Kidney glomerular epithelial cell (primary cell): ENCODE measurements at regions not wholly inside any gene's neighbourhood (a gene's known extent, or its start where the extent isn't known, plus 50 kb on each side); places are given as distances from the start of the nearest gene placed in this dataset.
"Not testable (repeated sequence)": the region's sequence is repeated elsewhere in the genome, so short reads cannot be mapped to it uniquely, and the experiment has no call there.

Source experiments
- DNase-seq: peaks from one replicate; lab custom pipeline; 2025; lab: John Stamatoyannopoulos, UW

GRCh38 chr1:211206981-211207380, 52.2 kb upstream of the RCOR3 start:
- DNase-seq, result no peak

GRCh38 chr1:211200311-211200710, 58.9 kb upstream of the RCOR3 start:
- DNase-seq, result no peak

- no peak for DNase-seq
Measured at GRCh38 chr1:211198880-211199279, 60.3 kb upstream of the RCOR3 start.

- DNase-seq, result peak; percentile 7
Measured at GRCh38 chr1:211198111-211198510, 61.1 kb upstream of the RCOR3 start.

GRCh38 chr1:211196880-211197279, 62.3 kb upstream of the RCOR3 start:
- no peak for DNase-seq

GRCh38 chr1:211194826-211195225, 60.9 kb upstream of the KCNH1 start:
- DNase-seq, result no peak

GRCh38 chr1:211192227-211192626, 58.3 kb upstream of the KCNH1 start:
- no peak for DNase-seq

GRCh38 chr1:211188721-211189120, 54.8 kb upstream of the KCNH1 start:
- not testable (repeated sequence) for DNase-seq

- DNase-seq, result no peak
Measured at GRCh38 chr1:211183747-211184313, 49.9 kb upstream of the KCNH1 start.
